ENCODE measurements at regions not wholly inside any gene's neighbourhood (a gene's known extent, or its start where the extent isn't known, plus 50 kb on each side); places are given as distances from the start of the nearest gene placed in this dataset.

- Histone ChIP-seq H3K9me3 (replicated peaks; ENCODE audit: control insufficient read depth, insufficient read depth, low read length) (no peaks in the 10 kb centered on the region), H3K4me3 (replicated peaks in 1 of 3; ENCODE audit: insufficient read depth in 1 of 3, low read depth in 1 of 3, low read length in 3 of 3) (no peak overlapping the region), H3K27ac (ENCODE audit: insufficient read depth, low read depth, low read length) (no peak overlapping the region), H3K4me2 (ENCODE audit: insufficient read depth, low read length) (no peak overlapping the region), H3K79me2 (ENCODE audit: control insufficient read depth, insufficient read depth, low read length) (no peaks in the 10 kb centered on the region), H3K36me3 (ENCODE audit: control insufficient read depth in 2 of 2, extremely low read depth in 1 of 2, insufficient read depth in 2 of 2, low read length in 2 of 2) (no peaks in the 10 kb centered on the region), H3K9ac (replicated peaks; ENCODE audit: extremely low read depth, insufficient read depth, low read length) (no peak overlapping the region), H4K20me1 (replicated peaks; ENCODE audit: control insufficient read depth, extremely low read depth, insufficient read depth, low read length) (no peaks in the 10 kb centered on the region), H3K9me1 (replicated peaks; ENCODE audit: control insufficient read depth, extremely low read depth, insufficient read depth, low read length) (no peaks in the 10 kb centered on the region), H3K27me3 (ENCODE audit: control insufficient read depth in 2 of 2, insufficient read depth in 2 of 2, low read length in 2 of 2) (peaks cover 3 to 6% of the 10 kb centered on the region in 2 experiments), H2AFZ (ENCODE audit: low read depth, low read length) (no peak overlapping the region), H3K4me1 (ENCODE audit: control insufficient read depth, extremely low read depth, insufficient read depth, low read length) (no peaks in the 10 kb centered on the region)
- BruUV-seq (replicated peaks) = no TSS peak
- TF ChIP-seq JUN (IDR thresholded peaks at IDR 0.05; ENCODE audit: borderline replicate concordance, insufficient read depth, insufficient read length, low read depth) (no peak), MAX (IDR thresholded peaks at IDR 0.05; ENCODE audit: insufficient read depth, insufficient read length) (no peak), EZH2 (IDR thresholded peaks at IDR 0.05; ENCODE audit: borderline replicate concordance, low read depth, low read length, severe bottlenecking) (no peak), CTCF (IDR thresholded peaks at IDR 0.05; ENCODE audit: extremely low read depth in 1 of 2, insufficient read depth in 1 of 2, low read depth in 1 of 2, low read length in 2 of 2) (no peak), MYC (IDR thresholded peaks at IDR 0.05; ENCODE audit: low read depth, low read length) (no peak), POLR2AphosphoS5 (IDR thresholded peaks at IDR 0.05; ENCODE audit: insufficient read depth, low read depth, low read length) (no peak), POLR2A (IDR thresholded peaks at IDR 0.05; ENCODE audit: low read depth, low read length) (no peak), GATA2 (IDR thresholded peaks at IDR 0.05; ENCODE audit: insufficient read depth, insufficient read length, low read depth, low read length) (no peak), FOS (IDR thresholded peaks at IDR 0.05; ENCODE audit: borderline replicate concordance, insufficient read depth, low read length) (no peak)
- no peak for DNase-seq (ENCODE audit: low read depth, low spot score)
- ChIA-PET POLR2A (no interaction called here), CTCF (interaction anchor here (0.8 kb wide), 1 partner anchor 12 kb away, joined by 3 read pairs; no protein-coding TSS in a partner anchor)
- intact Hi-C loops (cut with micrococcal nuclease) (no loop called here), dilution Hi-C loops (cut with MboI; ENCODE audit: extremely low pct_ligation_motif_present, low sequenced_read_pairs) (no loop called here)
- FAIRE-seq = no peak
These were observed 145.9 kb downstream of the MACIR start for GRCh38 chr5:103404483-103404882.

All from endothelial cell of umbilical vein (primary cell).